Epithelial cell of proximal tubule (primary cell): ENCODE measurements at regions not wholly inside any gene's neighbourhood (a gene's known extent, or its start where the extent isn't known, plus 50 kb on each side); places are given as distances from the start of the nearest gene placed in this dataset.

Experiments used
- DNase-seq: peaks from one replicate; pipeline ENCODE4 v3.0.0-alpha.2; 2011; ENCODE audit warnings: low read depth
- H3K4me3 ChIP-seq: 2 replicates; pipeline ENCODE4 v1.5.1; 2011; ENCODE audit warnings: low read depth, mild to moderate bottlenecking, low read length
- TF ChIP-seq, protein P1 (sequence below): conservative IDR thresholded peaks from 2 replicates; pipeline ENCODE4 v1.5.1; 2012; ENCODE audit warnings: low read depth, mild to moderate bottlenecking, low read length

DNA sequence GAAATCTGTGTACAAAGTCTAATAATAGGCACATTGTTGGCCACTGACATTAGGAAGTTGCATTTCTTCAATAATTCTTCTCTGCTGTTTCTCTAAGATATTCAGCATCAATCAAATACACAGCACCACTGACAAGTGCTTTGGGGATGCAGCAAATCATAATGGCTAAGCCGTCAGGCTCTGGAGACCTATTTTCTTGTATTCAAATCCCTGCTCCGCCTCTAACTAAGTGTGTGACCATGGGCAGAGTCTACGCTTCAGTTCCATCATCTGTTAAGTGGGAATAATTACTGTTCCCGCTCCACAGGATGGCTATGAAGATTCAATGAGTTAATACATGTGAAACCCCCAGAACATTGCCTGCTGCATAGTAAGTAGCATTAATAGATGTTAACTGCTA, 176.9 kb downstream of the ADGRL4 start:
- TF ChIP-seq, protein P1, sequence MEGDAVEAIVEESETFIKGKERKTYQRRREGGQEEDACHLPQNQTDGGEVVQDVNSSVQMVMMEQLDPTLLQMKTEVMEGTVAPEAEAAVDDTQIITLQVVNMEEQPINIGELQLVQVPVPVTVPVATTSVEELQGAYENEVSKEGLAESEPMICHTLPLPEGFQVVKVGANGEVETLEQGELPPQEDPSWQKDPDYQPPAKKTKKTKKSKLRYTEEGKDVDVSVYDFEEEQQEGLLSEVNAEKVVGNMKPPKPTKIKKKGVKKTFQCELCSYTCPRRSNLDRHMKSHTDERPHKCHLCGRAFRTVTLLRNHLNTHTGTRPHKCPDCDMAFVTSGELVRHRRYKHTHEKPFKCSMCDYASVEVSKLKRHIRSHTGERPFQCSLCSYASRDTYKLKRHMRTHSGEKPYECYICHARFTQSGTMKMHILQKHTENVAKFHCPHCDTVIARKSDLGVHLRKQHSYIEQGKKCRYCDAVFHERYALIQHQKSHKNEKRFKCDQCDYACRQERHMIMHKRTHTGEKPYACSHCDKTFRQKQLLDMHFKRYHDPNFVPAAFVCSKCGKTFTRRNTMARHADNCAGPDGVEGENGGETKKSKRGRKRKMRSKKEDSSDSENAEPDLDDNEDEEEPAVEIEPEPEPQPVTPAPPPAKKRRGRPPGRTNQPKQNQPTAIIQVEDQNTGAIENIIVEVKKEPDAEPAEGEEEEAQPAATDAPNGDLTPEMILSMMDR: no peak
- no peak overlapping the region for H3K4me3 ChIP-seq
- no peak for DNase-seq

DNA sequence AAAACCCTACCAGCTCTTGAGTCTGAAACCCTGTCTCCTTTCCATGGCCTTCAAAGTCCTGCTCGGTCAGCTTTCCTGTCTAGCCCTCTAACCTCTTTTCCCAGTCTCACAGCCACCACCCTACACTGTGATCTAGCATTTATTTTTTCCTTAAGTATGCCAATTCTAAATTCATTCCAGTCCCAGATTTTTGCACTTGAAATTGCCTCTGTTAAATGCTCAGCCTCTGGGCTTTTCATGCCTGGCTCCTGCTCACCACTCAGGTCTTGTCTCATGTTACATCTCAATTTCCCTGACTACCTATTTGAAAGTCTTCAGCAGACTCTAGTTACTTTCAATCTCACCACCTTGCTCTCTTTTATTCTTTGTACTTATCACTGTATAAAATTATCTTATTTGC, 176.2 kb downstream of the ADGRL4 start:
- no peak for DNase-seq
- no peak overlapping the region for H3K4me3 ChIP-seq
- TF ChIP-seq, protein P1: no peak

DNA sequence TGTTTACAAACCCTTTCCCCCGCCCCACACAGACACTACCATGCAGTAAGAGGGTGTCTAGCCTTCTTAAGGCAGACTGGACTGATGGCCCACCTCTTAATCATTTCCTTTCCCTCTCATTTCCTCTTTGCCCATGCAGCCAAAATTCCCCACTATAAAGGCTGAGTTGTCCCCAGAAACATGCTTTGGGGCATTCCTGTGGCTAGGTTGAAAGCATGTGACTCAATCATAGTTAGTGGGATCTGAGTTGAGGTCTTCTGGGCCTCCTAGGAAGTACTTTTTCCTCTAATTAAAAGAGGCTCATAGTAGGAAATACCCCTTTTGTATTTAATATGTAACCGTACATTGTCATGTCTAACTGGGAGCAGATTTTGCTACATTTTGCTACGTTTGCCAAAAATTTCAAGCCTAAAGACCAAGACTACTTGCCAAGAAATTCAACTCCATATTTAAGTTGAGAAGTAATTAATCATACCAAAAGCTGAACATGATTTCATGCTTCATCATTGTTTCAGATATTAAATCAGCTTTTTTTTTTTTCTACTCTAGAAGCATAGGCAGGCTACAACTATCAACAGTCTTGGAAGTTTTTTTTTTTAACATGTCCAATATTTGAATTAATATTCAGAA, 174.7 kb downstream of the ADGRL4 start:
- TF ChIP-seq, protein P1: no peak
- peak; percentile 69 for DNase-seq
- H3K4me3 ChIP-seq: no peak overlapping the region

DNA sequence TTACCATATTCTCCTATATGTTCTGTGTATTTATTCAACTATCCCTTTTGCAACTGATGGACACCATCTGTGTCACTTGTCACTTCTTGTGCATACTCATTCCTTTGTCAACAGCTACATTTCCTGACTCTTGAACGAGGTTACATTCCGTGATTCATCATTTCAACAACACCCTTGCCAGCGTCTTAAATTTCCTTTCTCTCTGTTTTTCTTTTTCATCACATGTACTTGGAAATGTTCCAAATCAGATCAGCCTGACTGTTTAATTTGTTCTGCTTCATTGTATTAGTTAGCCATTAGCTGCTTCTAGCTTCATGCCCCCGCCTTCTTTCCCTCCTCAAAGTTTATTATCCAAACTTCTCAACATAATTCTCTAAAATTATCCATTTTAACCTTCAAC, 173.0 kb downstream of the ADGRL4 start:
- peak; percentile 94 for DNase-seq
- TF ChIP-seq, protein P1: no peak
- no peak overlapping the region for H3K4me3 ChIP-seq

DNA sequence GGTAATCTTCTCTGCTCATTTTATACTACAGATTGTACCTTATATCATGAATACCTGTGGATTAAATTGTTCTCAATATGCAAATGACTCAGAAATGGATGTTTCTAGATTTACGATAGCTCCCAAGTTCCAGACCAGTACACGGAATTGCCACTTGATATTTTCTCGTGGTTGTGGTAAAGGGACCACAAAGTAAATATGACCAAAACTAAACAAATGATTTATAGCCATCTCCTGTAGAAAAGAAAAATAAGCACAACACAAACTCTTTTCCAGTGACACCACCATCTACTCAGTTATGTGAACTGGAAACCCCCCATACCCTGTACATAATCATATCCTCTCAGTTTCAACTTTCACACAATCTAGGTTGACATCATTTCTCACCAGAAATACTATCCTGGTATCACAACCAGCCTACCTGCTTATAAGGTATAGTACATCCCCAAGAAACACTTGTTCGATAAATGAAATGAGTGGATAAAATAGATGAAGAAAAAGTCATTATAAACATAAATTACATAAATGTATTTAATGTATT, 172.3 kb downstream of the ADGRL4 start:
- TF ChIP-seq, protein P1: no peak
- H3K4me3 ChIP-seq: no peak overlapping the region
- no peak for DNase-seq

DNA sequence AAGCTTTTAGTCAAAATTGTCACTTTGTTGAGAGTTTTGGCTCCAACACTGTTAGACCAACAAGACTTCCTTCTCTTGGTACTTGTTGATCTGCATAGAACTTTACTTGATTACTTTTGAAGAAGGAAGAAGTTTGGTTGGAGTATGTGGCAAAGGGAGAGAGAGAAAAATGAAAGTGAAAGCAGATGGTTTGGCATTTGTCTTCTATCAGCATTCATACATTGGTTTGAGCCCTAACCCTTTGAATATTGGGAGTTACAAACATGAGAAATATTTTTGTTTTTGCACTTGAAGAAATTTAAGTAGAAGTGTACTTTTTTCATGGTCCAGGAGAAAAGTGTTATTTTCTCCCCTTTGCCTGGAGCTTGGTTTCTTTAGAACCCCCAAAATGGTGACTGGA, 169.8 kb downstream of the ADGRL4 start:
- no peak overlapping the region for H3K4me3 ChIP-seq
- TF ChIP-seq, protein P1: no peak
- DNase-seq: no peak

DNA sequence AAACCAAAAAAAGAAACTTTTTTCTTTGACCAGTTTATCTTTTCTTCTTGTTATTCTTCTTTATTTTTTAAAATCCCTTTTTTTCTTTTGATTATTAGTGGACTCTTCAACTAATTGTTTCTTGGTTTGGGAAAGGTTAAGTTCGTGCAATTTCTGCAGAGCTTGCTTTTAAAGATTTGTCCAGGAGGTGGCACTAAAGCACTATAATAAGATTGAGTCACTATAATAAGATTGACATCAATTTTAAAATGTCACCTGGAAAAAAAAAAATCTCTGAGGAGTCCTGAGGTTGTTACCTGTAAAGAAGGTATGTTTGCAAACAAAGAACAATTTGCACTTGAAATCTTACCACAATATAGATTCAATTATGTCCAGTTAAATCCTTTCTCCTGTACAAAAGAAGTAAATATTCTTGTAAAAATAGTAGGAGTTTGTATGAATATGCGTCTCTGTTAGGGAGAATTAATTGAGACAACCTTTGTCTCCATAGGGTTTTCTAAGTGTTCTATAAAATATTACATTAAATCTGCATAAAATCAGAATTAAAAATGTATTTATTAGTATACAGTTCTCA, 166.7 kb downstream of the ADGRL4 start:
- TF ChIP-seq, protein P1: peak; percentile 69
- no peak for DNase-seq
- H3K4me3 ChIP-seq: no peak overlapping the region
